Gastrocnemius medialis (tissue), 4 donors: ENCODE measurements at regions not wholly inside any gene's neighbourhood (a gene's known extent, or its start where the extent isn't known, plus 50 kb on each side); places are given as distances from the start of the nearest gene placed in this dataset.
"Not testable (repeated sequence)": the region's sequence is repeated elsewhere in the genome, so short reads cannot be mapped to it uniquely, and the experiment has no call there.

ENCODE experiments used
- ATAC-seq, 2 donors: fragments of 150-250 bp; one replicate each; pipeline ENCODE4 v1.9.1; 2016
- DNase-seq, 2 donors: peaks; one replicate each; pipeline ENCODE4 v3.0.0-alpha.2; 2019
- H3K27ac ChIP-seq, 4 donors: fragments of 200-600 bp; sonication (generic); 1 replicate in 1 of 4; 2 replicates in 3 of 4; pipeline ENCODE4 v1.5.1; 2016 to 2018; ENCODE audit warnings: mild to moderate bottlenecking in 2 of 4, moderate library complexity in 1 of 4
- H3K27me3 ChIP-seq, 3 donors: fragments of 200-600 bp; sonication (generic) in 2 of 3; 1 replicate in 1 of 3; 2 replicates in 2 of 3; pipeline versions ENCODE4 v1.5.1 to v1.6.0; 2016 to 2019; ENCODE audit warnings: mild to moderate bottlenecking in 1 of 3, moderate library complexity in 1 of 3
- H3K36me3 ChIP-seq, 2 donors: fragments of 200-600 bp; sonication (generic) in 1 of 2; one replicate each; pipeline ENCODE4 v1.5.1; 2017 to 2018
- H3K4me1 ChIP-seq, 2 donors: fragments of 200-600 bp; sonication (generic) in 1 of 2; one replicate each; pipeline ENCODE4 v1.5.1; 2016 to 2017; ENCODE audit warnings: mild to moderate bottlenecking in 2 of 2
- H3K4me3 ChIP-seq, 4 donors: fragments of 200-600 bp; sonication (generic) in 3 of 4; 1 replicate in 1 of 4; 2 replicates in 3 of 4; pipeline ENCODE4 v1.5.1; 2016 to 2019; ENCODE audit warnings: mild to moderate bottlenecking in 2 of 4
- H3K9me3 ChIP-seq, 3 donors: fragments of 200-600 bp; sonication (generic) in 2 of 3; 1 replicate in 1 of 3; 2 replicates in 2 of 3; pipeline ENCODE4 v1.5.1; 2016 to 2019
- POLR2A ChIP-seq, 2 donors: fragments of 450-650 bp; IDR thresholded peaks; one replicate each; pipeline ENCODE4 v1.6.1; 2017; ENCODE audit warnings: antibody characterized with exemption in 2 of 2, mild to moderate bottlenecking in 2 of 2, moderate library complexity in 2 of 2
- in situ Hi-C, 4 donors: fragments of 200-750 bp; cut with MboI; loops; one replicate each; pipeline versions ENCODE4 v1.15.0 to v1.8.0; 2017; ENCODE audit warnings: low sequenced_read_pairs in 4 of 4
- intact Hi-C: fragments of 100-400 bp; cut with DNase I; formaldehyde crosslinking; loops from one replicate; pipeline ENCODE4 v1.15.1; 2023; ENCODE audit warnings: low total_unique reads
- TF ChIP-seq, protein P1 (sequence below), 5 experiments: fragments of 450-650 bp in 3 of 5; fragments of 200-600 bp in 2 of 5; sonication (generic) in 2 of 5; IDR thresholded peaks in 4 of 5; conservative IDR thresholded peaks in 1 of 5; 1 replicate in 4 of 5; 2 replicates in 1 of 5; pipeline ENCODE4 v1.5.1; 2016 to 2019; ENCODE audit warnings: antibody characterized with exemption in 5 of 5, mild to moderate bottlenecking in 3 of 5, moderate library complexity in 3 of 5

DNA sequence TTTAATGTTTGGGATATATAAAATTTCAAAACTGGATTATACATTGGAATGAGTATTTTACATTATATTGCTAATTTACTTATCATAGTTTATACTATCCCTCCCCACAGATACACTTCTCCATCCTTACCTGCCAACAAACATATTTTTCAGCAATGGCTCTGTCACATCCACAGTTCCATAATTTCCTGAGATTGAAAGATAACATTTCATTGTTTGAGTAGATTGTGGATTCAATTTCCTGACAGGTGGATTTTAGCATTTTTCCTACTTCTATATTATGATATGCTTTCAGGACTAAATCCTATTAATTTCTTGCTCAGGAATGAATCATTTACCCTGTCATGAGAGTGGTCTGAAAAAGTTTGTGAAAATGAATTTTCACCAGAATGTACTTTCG is 115.3 kb upstream of the KLHL4 start:
- no peak for ATAC-seq
- H3K27me3 ChIP-seq = no peaks in the 10 kb centered on the region
- no peak overlapping the region for H3K27ac ChIP-seq
- TF ChIP-seq, protein P1, sequence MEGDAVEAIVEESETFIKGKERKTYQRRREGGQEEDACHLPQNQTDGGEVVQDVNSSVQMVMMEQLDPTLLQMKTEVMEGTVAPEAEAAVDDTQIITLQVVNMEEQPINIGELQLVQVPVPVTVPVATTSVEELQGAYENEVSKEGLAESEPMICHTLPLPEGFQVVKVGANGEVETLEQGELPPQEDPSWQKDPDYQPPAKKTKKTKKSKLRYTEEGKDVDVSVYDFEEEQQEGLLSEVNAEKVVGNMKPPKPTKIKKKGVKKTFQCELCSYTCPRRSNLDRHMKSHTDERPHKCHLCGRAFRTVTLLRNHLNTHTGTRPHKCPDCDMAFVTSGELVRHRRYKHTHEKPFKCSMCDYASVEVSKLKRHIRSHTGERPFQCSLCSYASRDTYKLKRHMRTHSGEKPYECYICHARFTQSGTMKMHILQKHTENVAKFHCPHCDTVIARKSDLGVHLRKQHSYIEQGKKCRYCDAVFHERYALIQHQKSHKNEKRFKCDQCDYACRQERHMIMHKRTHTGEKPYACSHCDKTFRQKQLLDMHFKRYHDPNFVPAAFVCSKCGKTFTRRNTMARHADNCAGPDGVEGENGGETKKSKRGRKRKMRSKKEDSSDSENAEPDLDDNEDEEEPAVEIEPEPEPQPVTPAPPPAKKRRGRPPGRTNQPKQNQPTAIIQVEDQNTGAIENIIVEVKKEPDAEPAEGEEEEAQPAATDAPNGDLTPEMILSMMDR (IDR thresholded peaks at IDR 0.05 in 4 of 5, conservative IDR thresholded peaks at IDR 0.05 in 1 of 5) = no peak
- H3K4me3 ChIP-seq = no peak overlapping the region
- intact Hi-C loops (no loop called here), in situ Hi-C loops (no loop called here)
- H3K9me3 ChIP-seq = no peaks in the 10 kb centered on the region
- H3K4me1 ChIP-seq = no peaks in the 10 kb centered on the region
- H3K36me3 ChIP-seq = no peaks in the 10 kb centered on the region
- no peak for DNase-seq

DNA sequence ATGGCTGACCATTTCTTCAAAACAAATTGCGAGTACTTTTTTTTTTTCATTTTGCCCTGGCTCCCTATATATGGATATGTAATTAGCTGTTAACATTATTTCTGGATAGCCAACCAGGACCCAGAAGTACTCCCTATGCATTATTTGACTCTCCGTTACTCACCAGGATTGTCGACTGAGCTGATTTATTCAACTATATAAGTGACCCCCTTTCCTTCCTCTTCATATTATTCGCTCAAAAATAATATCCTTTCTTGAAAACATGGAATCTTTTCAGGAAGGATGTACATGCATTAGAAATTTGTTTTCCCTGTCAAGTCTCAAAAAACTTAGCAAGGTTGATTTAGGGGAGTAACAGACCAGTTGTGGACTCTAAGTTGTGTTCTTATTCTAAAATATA is 114.1 kb upstream of the KLHL4 start:
- Histone ChIP-seq H3K27me3 (no peaks in the 10 kb centered on the region), H3K27ac (no peak overlapping the region), H3K9me3 (no peaks in the 10 kb centered on the region), H3K36me3 (no peaks in the 10 kb centered on the region), H3K4me1 (no peaks in the 10 kb centered on the region), H3K4me3 (no peak overlapping the region)
- TF ChIP-seq POLR2A (IDR thresholded peaks at IDR 0.05) = no peak
- TF ChIP-seq, protein P1 (IDR thresholded peaks at IDR 0.05 in 4 of 5, conservative IDR thresholded peaks at IDR 0.05 in 1 of 5) = no peak
- ATAC-seq = no peak
- intact Hi-C loops = no loop called here
- DNase-seq = no peak
- in situ Hi-C loops = no loop called here

GRCh38 chrX:87409113-87409841 is 108.3 kb upstream of the KLHL4 start:
- no peaks in the 10 kb centered on the region for H3K4me1 ChIP-seq
- no peak overlapping the region for H3K27ac ChIP-seq
- no peaks in the 10 kb centered on the region for H3K36me3 ChIP-seq
- ATAC-seq (no peak), DNase-seq (no peak)
- no peaks in the 10 kb centered on the region for H3K9me3 ChIP-seq
- in situ Hi-C loops (no loop called here), intact Hi-C loops (no loop called here)
- no peaks in the 10 kb centered on the region for H3K27me3 ChIP-seq
- no peak overlapping the region for H3K4me3 ChIP-seq
- TF ChIP-seq POLR2A (IDR thresholded peaks at IDR 0.05) = no peak
- TF ChIP-seq, protein P1 (IDR thresholded peaks at IDR 0.05 in 4 of 5, conservative IDR thresholded peaks at IDR 0.05 in 1 of 5) = no peak

DNA sequence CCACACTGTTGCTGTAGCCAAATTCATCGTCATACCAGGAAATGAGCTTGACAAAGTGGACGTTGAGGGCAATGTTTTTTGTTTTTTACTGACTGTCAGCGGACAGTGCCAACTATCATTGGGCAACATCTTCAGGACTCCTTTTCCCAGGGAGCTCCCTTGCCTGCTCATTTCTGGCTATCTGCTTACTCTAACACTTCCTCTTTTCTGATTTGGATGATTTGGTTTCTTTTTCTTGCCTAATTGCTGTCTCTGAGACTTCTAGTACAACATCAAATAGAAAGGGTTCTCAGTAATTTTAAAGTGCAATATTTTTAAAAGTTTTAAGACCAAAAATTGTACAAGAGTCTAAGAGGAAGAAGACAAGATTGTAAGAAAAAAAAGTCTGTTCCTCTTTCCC is 92.0 kb upstream of the KLHL4 start:
- ATAC-seq = no peak
- Histone ChIP-seq H3K4me1 (no peaks in the 10 kb centered on the region), H3K27me3 (no peaks in the 10 kb centered on the region), H3K27ac (no peak overlapping the region), H3K36me3 (no peaks in the 10 kb centered on the region), H3K9me3 (peaks cover 0 to 2% (median 0%) of the 10 kb centered on the region in 3 donors), H3K4me3 (no peak overlapping the region)
- in situ Hi-C loops = no loop called here
- DNase-seq = no peak
- no peak for TF ChIP-seq POLR2A (IDR thresholded peaks at IDR 0.05)
- TF ChIP-seq, protein P1 (IDR thresholded peaks at IDR 0.05 in 4 of 5, conservative IDR thresholded peaks at IDR 0.05 in 1 of 5) = no peak
- intact Hi-C loops = no loop called here

DNA sequence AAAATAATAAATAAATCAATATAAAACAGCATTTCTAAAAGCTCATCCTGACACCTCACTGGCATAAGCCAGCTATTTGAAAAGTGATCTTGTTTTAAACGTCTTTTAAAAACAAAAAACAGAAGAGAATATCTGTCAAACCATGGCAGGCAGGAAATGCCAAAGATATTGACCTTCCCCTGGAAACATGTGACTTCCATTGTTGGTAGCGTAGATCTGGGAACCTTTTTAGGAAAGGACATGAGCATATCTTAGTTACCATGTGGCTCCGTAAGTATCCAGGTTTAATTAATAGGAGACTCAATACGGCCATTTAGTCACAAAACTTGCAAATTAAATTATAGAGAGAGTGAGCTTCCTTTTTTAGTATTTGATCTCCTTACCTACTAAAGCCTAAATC is 83.0 kb upstream of the KLHL4 start:
- Histone ChIP-seq H3K4me3 (no peak overlapping the region), H3K9me3 (no peaks in the 10 kb centered on the region), H3K4me1 (no peaks in the 10 kb centered on the region), H3K27ac (no peak overlapping the region), H3K27me3 (no peaks in the 10 kb centered on the region), H3K36me3 (no peaks in the 10 kb centered on the region)
- TF ChIP-seq, protein P1 (IDR thresholded peaks at IDR 0.05 in 4 of 5, conservative IDR thresholded peaks at IDR 0.05 in 1 of 5) = no peak
- no peak for TF ChIP-seq POLR2A (IDR thresholded peaks at IDR 0.05)
- ATAC-seq = no peak
- intact Hi-C loops = no loop called here
- in situ Hi-C loops = no loop called here
- DNase-seq = no peak

- H3K36me3 ChIP-seq, H3K27me3 ChIP-seq, intact Hi-C loops, in situ Hi-C loops, ATAC-seq, H3K27ac ChIP-seq, DNase-seq, H3K9me3 ChIP-seq, H3K4me1 ChIP-seq, H3K4me3 ChIP-seq: not testable (repeated sequence)
Observed at GRCh38 chrX:87448613-87449012, 69.0 kb upstream of the KLHL4 start.

DNA sequence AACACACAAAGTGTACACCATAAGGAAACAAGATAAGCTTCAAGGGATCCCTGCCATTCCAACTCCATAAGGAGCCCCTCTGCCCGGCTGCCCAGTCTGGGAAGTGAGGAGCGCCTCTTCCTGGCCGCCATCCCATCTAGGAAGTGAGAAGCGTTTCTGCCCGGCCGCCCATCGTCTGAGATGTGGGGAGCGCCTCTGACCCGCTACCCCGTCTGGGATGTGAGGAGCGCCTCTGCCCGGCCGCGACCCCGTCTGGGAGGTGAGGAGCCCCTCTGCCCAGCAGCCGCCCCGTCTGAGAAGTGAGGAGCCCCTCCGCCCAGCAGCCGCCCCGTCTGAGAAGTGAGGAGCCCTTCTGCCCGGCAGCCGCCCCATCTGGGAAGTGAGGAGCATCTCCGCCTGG is 51.8 kb upstream of the KLHL4 start:
- H3K9me3 ChIP-seq, H3K27ac ChIP-seq, DNase-seq, H3K27me3 ChIP-seq, H3K4me3 ChIP-seq, intact Hi-C loops, ATAC-seq, H3K36me3 ChIP-seq, H3K4me1 ChIP-seq, in situ Hi-C loops: not testable (repeated sequence)
